GM12878 (cell line): ENCODE measurements at regions not wholly inside any gene's neighbourhood (a gene's known extent, or its start where the extent isn't known, plus 50 kb on each side); places are given as distances from the start of the nearest gene placed in this dataset.

Experiments
- ATAC-seq: fragments of 200-7000 bp; cut with Tn5 transposase; 3 replicates; pipeline ENCODE4 v1.9.1; 2020; ENCODE audit warnings: mild to moderate bottlenecking, moderate library complexity
- BruUV-seq: library from RNA; stranded (reverse); fragments of 400-500 nt; replicated peaks from 2 replicates; lab custom pipeline; 2021; lab: Mats Ljungman, UMichigan
- CTCF ChIA-PET: fragments of 300-600 bp; sonication (Branson Sonifier 250); formaldehyde crosslinking; extraction: SDS; loops from one replicate; lab custom pipeline; 2021; ENCODE audit warnings: inconsistent platforms; lab: Yijun Ruan, JAX
- POLR2A ChIA-PET: fragments of 350-600 bp; formaldehyde crosslinking; extraction: SDS; loops from one replicate; lab custom pipeline; 2021; ENCODE audit warnings: inconsistent platforms; lab: Charles Lee
- RAD21 ChIA-PET: fragments of 300-600 bp; sonication (Branson Sonifier 250); formaldehyde crosslinking; loops from one replicate; lab custom pipeline; 2023; ENCODE audit warnings: antibody characterized with exemption; ENCODE audit not compliant: unreplicated experiment; lab: Charles Lee
- SMC1A ChIA-PET: fragments of 300-600 bp; sonication (Branson Sonifier 250); formaldehyde crosslinking; loops from one replicate; lab custom pipeline; 2023; ENCODE audit not compliant: unreplicated experiment, uncharacterized antibody; lab: Charles Lee
- DNase-seq: peaks from one replicate; pipeline ENCODE4 v3.0.0-alpha.2; 2011; ENCODE audit warnings: low read depth, low spot score
- FAIRE-seq: peaks from 3 replicates; lab custom pipeline; 2011; peaks lifted over from hg19 to GRCh38; lab: Jason Lieb, UNC
- H2AFZ ChIP-seq: 2 replicates; pipeline ENCODE4 v1.6.0; 2011; ENCODE audit warnings: low read depth, low read length, control low read depth; ENCODE audit not compliant: control insufficient read depth
- H3K27ac ChIP-seq: 2 replicates; pipeline ENCODE4 v1.5.1; 2011; ENCODE audit warnings: control low read depth; ENCODE audit not compliant: control insufficient read depth, insufficient read depth
- H3K27me3 ChIP-seq, 2 experiments: replicated peaks in 1 of 2; 2 replicates each; pipeline versions ENCODE4 v1.6.0 to v1.6.1; 2011; ENCODE audit warnings: low read length in 1 of 2; ENCODE audit not compliant: control insufficient read depth in 2 of 2, insufficient read depth in 2 of 2
- H3K36me3 ChIP-seq, 2 experiments: 2 replicates each; pipeline ENCODE4 v1.5.1; 2011; ENCODE audit warnings: low read length in 1 of 2; ENCODE audit not compliant: control insufficient read depth in 2 of 2, insufficient read depth in 2 of 2
- H3K4me1 ChIP-seq: 2 replicates; pipeline ENCODE4 v1.6.1; 2011; ENCODE audit warnings: mild to moderate bottlenecking, low read length, moderate library complexity, mixed read lengths; ENCODE audit not compliant: control insufficient read depth, insufficient read depth
- H3K4me2 ChIP-seq: 2 replicates; pipeline ENCODE4 v1.6.0; 2011; ENCODE audit warnings: control low read depth; ENCODE audit not compliant: control insufficient read depth, insufficient read depth
- H3K4me3 ChIP-seq: fragments of 200-600 bp; sonication (generic); 2 replicates; pipeline ENCODE4 v1.5.1; 2016
- H3K79me2 ChIP-seq: 2 replicates; pipeline ENCODE4 v1.6.0; 2011; ENCODE audit warnings: low read length; ENCODE audit not compliant: control insufficient read depth, insufficient read depth
- H3K9ac ChIP-seq: 2 replicates; pipeline ENCODE4 v1.8.0; 2011; ENCODE audit warnings: low read length, control low read depth, mixed read lengths; ENCODE audit not compliant: control insufficient read depth, insufficient read depth
- H3K9me3 ChIP-seq: replicated peaks from 3 replicates; pipeline ENCODE4 v1.5.1; 2011; ENCODE audit warnings: mild to moderate bottlenecking, low read length; ENCODE audit not compliant: control insufficient read depth, insufficient read depth
- H4K20me1 ChIP-seq: 2 replicates; pipeline ENCODE4 v1.6.0; 2011; ENCODE audit not compliant: control insufficient read depth, insufficient read depth
- ASH2L ChIP-seq: fragments of 300-600, 200-600 bp; sonication (generic); IDR thresholded peaks from 2 replicates; pipeline ENCODE4 v1.6.1; 2017; ENCODE audit warnings: low read depth, mild to moderate bottlenecking, borderline replicate concordance
- CBX3 ChIP-seq: fragments of 200-600 bp; sonication (generic); IDR thresholded peaks from 2 replicates; pipeline ENCODE4 v1.6.1; 2016; ENCODE audit warnings: low read depth, borderline replicate concordance
- CHD2 ChIP-seq: IDR thresholded peaks from 2 replicates; pipeline ENCODE4 v1.6.1; 2011; ENCODE audit warnings: low read depth, low read length, improper control_type of control experiment, borderline replicate concordance
- EED ChIP-seq: sonication (generic); IDR thresholded peaks from 2 replicates; pipeline ENCODE4 v1.6.1; 2016; ENCODE audit warnings: antibody characterized with exemption, low read depth
- HDAC6 ChIP-seq: fragments of 200-600 bp; sonication (generic); IDR thresholded peaks from one replicate; pipeline ENCODE4 v1.8.0; 2017; ENCODE audit warnings: antibody characterized with exemption; ENCODE audit not compliant: unreplicated experiment
- KDM1A ChIP-seq: fragments of 200-600 bp; sonication (generic); IDR thresholded peaks from 2 replicates; pipeline ENCODE4 v1.6.1; 2016; ENCODE audit warnings: borderline replicate concordance
- NFYA ChIP-seq: IDR thresholded peaks from 2 replicates; pipeline ENCODE4 v1.6.1; 2011; ENCODE audit warnings: low read depth, mild to moderate bottlenecking, low read length, improper control_type of control experiment, borderline replicate concordance
- RFX5 ChIP-seq: IDR thresholded peaks from 2 replicates; pipeline ENCODE4 v1.6.1; 2011; ENCODE audit warnings: low read depth, low read length, improper control_type of control experiment
- STAT3 ChIP-seq: IDR thresholded peaks from 2 replicates; pipeline ENCODE4 v1.6.1; 2011; ENCODE audit warnings: low read depth, low read length, improper control_type of control experiment
- TCF12 ChIP-seq: IDR thresholded peaks from 2 replicates; pipeline ENCODE4 v1.6.1; 2011; ENCODE audit warnings: low read depth, mild to moderate bottlenecking, low read length
- ZNF384 ChIP-seq: IDR thresholded peaks from 2 replicates; pipeline ENCODE4 v1.6.1; 2012; ENCODE audit warnings: low read depth, mild to moderate bottlenecking, low read length, improper control_type of control experiment, borderline replicate concordance
- WGBS: methylation state at CpG from one replicate; pipeline ENCODE4 v1.1.6; 2016; ENCODE audit warnings: low lambda C conversion rate; ENCODE audit not compliant: insufficient replicate concordance, insufficient coverage; ENCODE audit errors: missing lambda C conversion rate; 5-methylcytosine and 5-hydroxymethylcytosine counted together
- in situ Hi-C: fragments of 300-500 bp; cut with MboI; formaldehyde crosslinking; loops from 9 replicates; pipeline ENCODE4 v1.14.3; 2018; ENCODE audit warnings: mixed read lengths
- intact Hi-C: fragments of 100-400 bp; cut with micrococcal nuclease; formaldehyde crosslinking; loops from one replicate; pipeline ENCODE4 v1.14.2; 2022; ENCODE audit not compliant: unreplicated experiment
- TF ChIP-seq, protein P1 (sequence below): fragments of 450-650 bp; conservative IDR thresholded peaks from 2 replicates; pipeline ENCODE4 v1.6.1; 2017; ENCODE audit warnings: mild to moderate bottlenecking, moderate library complexity
- TF ChIP-seq, protein P2 (sequence below): fragments of 450-650 bp; IDR thresholded peaks from 2 replicates; pipeline ENCODE4 v1.6.1; 2014; ENCODE audit warnings: mild to moderate bottlenecking
- TF ChIP-seq, protein P3 (sequence below): fragments of 450-650 bp; IDR thresholded peaks from 2 replicates; pipeline ENCODE4 v1.6.1; 2017; ENCODE audit warnings: mild to moderate bottlenecking
- TF ChIP-seq, protein P4 (sequence below): fragments of 450-650 bp; IDR thresholded peaks from 2 replicates; pipeline ENCODE4 v1.6.1; 2017; ENCODE audit warnings: antibody characterized with exemption, mild to moderate bottlenecking, moderate library complexity

DNA sequence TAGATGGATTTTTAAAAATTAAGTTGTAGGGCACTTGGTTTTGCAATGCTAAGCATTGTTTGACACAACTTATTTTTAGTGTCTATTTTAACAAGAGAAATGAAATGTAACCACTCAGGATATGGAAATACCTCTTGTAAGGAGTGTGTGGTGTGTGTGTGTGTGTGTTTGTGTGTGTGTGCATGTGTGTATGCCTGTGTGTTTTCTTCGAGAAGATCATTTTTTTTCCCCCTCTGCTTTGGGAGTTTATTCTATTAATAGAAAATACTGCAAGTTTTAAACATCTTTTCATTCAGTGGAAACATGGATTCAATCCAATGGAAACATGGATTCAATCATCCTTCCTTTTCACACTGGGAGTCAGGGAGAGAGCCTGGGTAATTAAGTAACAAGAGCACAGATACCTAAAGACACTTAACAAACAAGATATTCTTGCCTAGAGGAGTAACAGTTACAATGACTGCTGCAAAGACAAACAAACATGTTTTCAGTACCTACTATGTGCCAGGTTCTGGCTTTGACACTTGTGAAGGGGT, 567.2 kb upstream of the TBL1XR1 start (continued):
- TF ChIP-seq, protein P1, sequence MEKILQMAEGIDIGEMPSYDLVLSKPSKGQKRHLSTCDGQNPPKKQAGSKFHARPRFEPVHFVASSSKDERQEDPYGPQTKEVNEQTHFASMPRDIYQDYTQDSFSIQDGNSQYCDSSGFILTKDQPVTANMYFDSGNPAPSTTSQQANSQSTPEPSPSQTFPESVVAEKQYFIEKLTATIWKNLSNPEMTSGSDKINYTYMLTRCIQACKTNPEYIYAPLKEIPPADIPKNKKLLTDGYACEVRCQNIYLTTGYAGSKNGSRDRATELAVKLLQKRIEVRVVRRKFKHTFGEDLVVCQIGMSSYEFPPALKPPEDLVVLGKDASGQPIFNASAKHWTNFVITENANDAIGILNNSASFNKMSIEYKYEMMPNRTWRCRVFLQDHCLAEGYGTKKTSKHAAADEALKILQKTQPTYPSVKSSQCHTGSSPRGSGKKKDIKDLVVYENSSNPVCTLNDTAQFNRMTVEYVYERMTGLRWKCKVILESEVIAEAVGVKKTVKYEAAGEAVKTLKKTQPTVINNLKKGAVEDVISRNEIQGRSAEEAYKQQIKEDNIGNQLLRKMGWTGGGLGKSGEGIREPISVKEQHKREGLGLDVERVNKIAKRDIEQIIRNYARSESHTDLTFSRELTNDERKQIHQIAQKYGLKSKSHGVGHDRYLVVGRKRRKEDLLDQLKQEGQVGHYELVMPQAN, result no peak
- TF ChIP-seq CHD2 (no peak), ZNF384 (no peak)
- TF ChIP-seq, protein P2, sequence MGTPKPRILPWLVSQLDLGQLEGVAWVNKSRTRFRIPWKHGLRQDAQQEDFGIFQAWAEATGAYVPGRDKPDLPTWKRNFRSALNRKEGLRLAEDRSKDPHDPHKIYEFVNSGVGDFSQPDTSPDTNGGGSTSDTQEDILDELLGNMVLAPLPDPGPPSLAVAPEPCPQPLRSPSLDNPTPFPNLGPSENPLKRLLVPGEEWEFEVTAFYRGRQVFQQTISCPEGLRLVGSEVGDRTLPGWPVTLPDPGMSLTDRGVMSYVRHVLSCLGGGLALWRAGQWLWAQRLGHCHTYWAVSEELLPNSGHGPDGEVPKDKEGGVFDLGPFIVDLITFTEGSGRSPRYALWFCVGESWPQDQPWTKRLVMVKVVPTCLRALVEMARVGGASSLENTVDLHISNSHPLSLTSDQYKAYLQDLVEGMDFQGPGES, result no peak
- TF ChIP-seq, all 136 proteins: peak for 0

DNA sequence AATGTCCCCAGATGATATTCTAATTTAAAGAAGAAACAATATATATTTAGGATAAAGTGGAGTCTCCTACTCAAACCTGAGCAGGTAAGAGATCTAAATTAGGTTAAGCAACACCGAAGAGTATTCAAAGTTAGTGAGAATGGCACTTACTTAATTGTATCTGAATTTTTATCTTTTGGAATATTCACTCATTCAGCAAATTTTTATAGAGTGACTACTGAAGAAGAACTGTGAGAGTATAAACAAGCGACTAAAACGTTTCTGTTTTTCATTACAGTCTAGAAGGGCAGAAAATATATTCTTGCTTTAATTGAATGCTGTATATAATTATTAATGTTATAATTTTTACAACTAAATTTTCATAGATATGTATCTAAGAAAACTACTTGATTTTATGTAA, 567.7 kb upstream of the TBL1XR1 start:
- ATAC-seq, result no peak
- ChIA-PET POLR2A (no interaction called here), RAD21 (no interaction called here), CTCF (no interaction called here), SMC1A (no interaction called here)
- no peaks in the 10 kb centered on the region for H4K20me1 ChIP-seq
- H3K4me2 ChIP-seq, result no peak overlapping the region
- in situ Hi-C loops (no loop called here), intact Hi-C loops (no loop called here)
- H3K27me3 ChIP-seq, result 0 out of 4 replicates have a peak, but pooled peaks cover 0 to 1% of the 10 kb centered on the region in 2 experiments
- H3K9me3 ChIP-seq, result no peaks in the 10 kb centered on the region; the same call in 2 of the 3 replicates
- no peak overlapping the region for H3K9ac ChIP-seq
- BruUV-seq, result no TSS peak
- H3K36me3 ChIP-seq, result no peaks in the 10 kb centered on the region
- no peak overlapping the region for H3K4me3 ChIP-seq
- 13% methylated on average over 3 of the region's 3 CpGs for WGBS
- FAIRE-seq, result no peak
- H3K27ac ChIP-seq, result no peak overlapping the region
- H3K4me1 ChIP-seq, result no peaks in the 10 kb centered on the region
- no peaks in the 10 kb centered on the region for H3K79me2 ChIP-seq
- no peak overlapping the region for H2AFZ ChIP-seq
- DNase-seq, result no peak
- TF ChIP-seq CBX3 (no peak), TCF12 (no peak), STAT3 (no peak), KDM1A (no peak), HDAC6 (no peak), EED (no peak), NFYA (no peak), RFX5 (no peak), CHD2 (no peak), ASH2L (no peak)
- TF ChIP-seq, protein P3, sequence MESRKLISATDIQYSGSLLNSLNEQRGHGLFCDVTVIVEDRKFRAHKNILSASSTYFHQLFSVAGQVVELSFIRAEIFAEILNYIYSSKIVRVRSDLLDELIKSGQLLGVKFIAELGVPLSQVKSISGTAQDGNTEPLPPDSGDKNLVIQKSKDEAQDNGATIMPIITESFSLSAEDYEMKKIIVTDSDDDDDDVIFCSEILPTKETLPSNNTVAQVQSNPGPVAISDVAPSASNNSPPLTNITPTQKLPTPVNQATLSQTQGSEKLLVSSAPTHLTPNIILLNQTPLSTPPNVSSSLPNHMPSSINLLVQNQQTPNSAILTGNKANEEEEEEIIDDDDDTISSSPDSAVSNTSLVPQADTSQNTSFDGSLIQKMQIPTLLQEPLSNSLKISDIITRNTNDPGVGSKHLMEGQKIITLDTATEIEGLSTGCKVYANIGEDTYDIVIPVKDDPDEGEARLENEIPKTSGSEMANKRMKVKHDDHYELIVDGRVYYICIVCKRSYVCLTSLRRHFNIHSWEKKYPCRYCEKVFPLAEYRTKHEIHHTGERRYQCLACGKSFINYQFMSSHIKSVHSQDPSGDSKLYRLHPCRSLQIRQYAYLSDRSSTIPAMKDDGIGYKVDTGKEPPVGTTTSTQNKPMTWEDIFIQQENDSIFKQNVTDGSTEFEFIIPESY, result no peak
- TF ChIP-seq, protein P4, sequence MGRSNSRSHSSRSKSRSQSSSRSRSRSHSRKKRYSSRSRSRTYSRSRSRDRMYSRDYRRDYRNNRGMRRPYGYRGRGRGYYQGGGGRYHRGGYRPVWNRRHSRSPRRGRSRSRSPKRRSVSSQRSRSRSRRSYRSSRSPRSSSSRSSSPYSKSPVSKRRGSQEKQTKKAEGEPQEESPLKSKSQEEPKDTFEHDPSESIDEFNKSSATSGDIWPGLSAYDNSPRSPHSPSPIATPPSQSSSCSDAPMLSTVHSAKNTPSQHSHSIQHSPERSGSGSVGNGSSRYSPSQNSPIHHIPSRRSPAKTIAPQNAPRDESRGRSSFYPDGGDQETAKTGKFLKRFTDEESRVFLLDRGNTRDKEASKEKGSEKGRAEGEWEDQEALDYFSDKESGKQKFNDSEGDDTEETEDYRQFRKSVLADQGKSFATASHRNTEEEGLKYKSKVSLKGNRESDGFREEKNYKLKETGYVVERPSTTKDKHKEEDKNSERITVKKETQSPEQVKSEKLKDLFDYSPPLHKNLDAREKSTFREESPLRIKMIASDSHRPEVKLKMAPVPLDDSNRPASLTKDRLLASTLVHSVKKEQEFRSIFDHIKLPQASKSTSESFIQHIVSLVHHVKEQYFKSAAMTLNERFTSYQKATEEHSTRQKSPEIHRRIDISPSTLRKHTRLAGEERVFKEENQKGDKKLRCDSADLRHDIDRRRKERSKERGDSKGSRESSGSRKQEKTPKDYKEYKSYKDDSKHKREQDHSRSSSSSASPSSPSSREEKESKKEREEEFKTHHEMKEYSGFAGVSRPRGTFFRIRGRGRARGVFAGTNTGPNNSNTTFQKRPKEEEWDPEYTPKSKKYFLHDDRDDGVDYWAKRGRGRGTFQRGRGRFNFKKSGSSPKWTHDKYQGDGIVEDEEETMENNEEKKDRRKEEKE, result no peak
